ENCODE measurements at regions not wholly inside any gene's neighbourhood (a gene's known extent, or its start where the extent isn't known, plus 50 kb on each side); places are given as distances from the start of the nearest gene placed in this dataset.

GRCh38 chr1:217137210-217137881 lies 414.1 kb upstream of the ESRRG start:
- ChIA-PET POLR2A (ENCODE audit: unreplicated experiment) (interaction anchor here (0.6 kb wide), 1 partner anchor 234 kb away, joined by 5 read pairs; no protein-coding TSS in a partner anchor), CTCF (no interaction called here)
- Histone ChIP-seq H3K36me3 (ENCODE audit: control insufficient read depth, insufficient read depth, low read length) (no peaks in the 10 kb centered on the region), H3K4me1 (ENCODE audit: control insufficient read depth, insufficient read depth, low read length) (no peaks in the 10 kb centered on the region; the same call in 1 of the 2 replicates), H2BK5ac (ENCODE audit: low read depth, low read length, poor library complexity, severe bottlenecking) (no peak overlapping the region), H2AK5ac (ENCODE audit: low read depth, low read length) (no peak overlapping the region), H4K20me1 (ENCODE audit: insufficient read depth, low read length) (no peaks in the 10 kb centered on the region), H3K4me3 (ENCODE audit: insufficient read depth, low read depth, low read length) (no peak overlapping the region), H3K23ac (ENCODE audit: low read depth, low read length) (no peak overlapping the region), H2BK15ac (ENCODE audit: low read depth, low read length) (no peak overlapping the region), H3K14ac (replicated peaks; ENCODE audit: low read depth, low read length) (no peak overlapping the region), H3K9me1 (ENCODE audit: insufficient read depth, low read length) (no peaks in the 10 kb centered on the region), H3K27ac (ENCODE audit: insufficient read depth, low read length) (no peak overlapping the region), H2BK120ac (ENCODE audit: low read depth, low read length) (no peak overlapping the region), H2BK20ac (ENCODE audit: low read depth, low read length) (no peak overlapping the region), H3K4ac (ENCODE audit: low read depth, low read length) (no peak overlapping the region), H2AK9ac (replicated peaks; ENCODE audit: low read depth, low read length, poor library complexity) (no peak overlapping the region), H4K8ac (ENCODE audit: low read depth in 2 of 2, low read length in 2 of 2) (no peak overlapping the region), H4K5ac (ENCODE audit: low read depth, low read length) (no peak overlapping the region), H3K18ac (ENCODE audit: low read depth, low read length) (no peak overlapping the region), H3K27me3 (ENCODE audit: control insufficient read depth, insufficient read depth, low read length) (peaks cover 46% of the 10 kb centered on the region), H3K9me3 (ENCODE audit: control insufficient read depth, insufficient read depth, low read length) (peaks cover 4% of the 10 kb centered on the region; the same call in 1 of the 2 replicates), H3K4me2 (ENCODE audit: low read depth, low read length) (no peak overlapping the region), H3K9ac (ENCODE audit: low read depth, low read length) (no peak overlapping the region), H3K79me1 (ENCODE audit: low read depth in 1 of 2, low read length in 2 of 2) (no peaks in the 10 kb centered on the region), H4K91ac (ENCODE audit: insufficient read depth, low read depth, low read length) (no peak overlapping the region), H2AFZ (replicated peaks; ENCODE audit: low read length, poor library complexity) (no peak overlapping the region), H3K56ac (ENCODE audit: extremely low read depth, insufficient read depth, low read length) (no peak overlapping the region)
- 28% methylated on average over 19 of the region's 53 CpGs; no CpG with 5 or more reads in 1 of the 2 experiments for WGBS, 2 experiments (ENCODE audit: extremely low coverage in 2 of 2, insufficient read length in 1 of 2)
- dilution Hi-C loops (cut with HindIII; ENCODE audit: low sequenced_read_pairs, unreplicated experiment) (no loop called here), in situ Hi-C loops (cut with MboI; ENCODE audit: low sequenced_read_pairs) (no loop called here), intact Hi-C loops (cut with micrococcal nuclease) (loop anchor here (10.0 kb wide), 1 partner anchor 527 kb away; no protein-coding TSS in a partner anchor)
- no peak for TF ChIP-seq RCOR1 (IDR thresholded peaks at IDR 0.05; ENCODE audit: insufficient replicate concordance, low read length)
- no peak for TF ChIP-seq NFE2L2 (IDR thresholded peaks at IDR 0.05; ENCODE audit: low read depth, low read length)
- TF ChIP-seq SMC3 (IDR thresholded peaks at IDR 0.05; ENCODE audit: low read depth, low read length): no peak
- TF ChIP-seq FOS (IDR thresholded peaks at IDR 0.05; ENCODE audit: low read depth, low read length): no peak
- no peak for TF ChIP-seq MXI1 (IDR thresholded peaks at IDR 0.05; ENCODE audit: borderline replicate concordance, low read depth, low read length)
- TF ChIP-seq CEBPB (IDR thresholded peaks at IDR 0.05; ENCODE audit: low read depth, low read length): no peak
- ATAC-seq (ENCODE audit: low read depth): no peak
- BruUV-seq (replicated peaks): no TSS peak
- no peak for DNase-seq

All from IMR-90 (cell line).